ENCODE measurements at regions not wholly inside any gene's neighbourhood (a gene's known extent, or its start where the extent isn't known, plus 50 kb on each side); places are given as distances from the start of the nearest gene placed in this dataset.

DNA sequence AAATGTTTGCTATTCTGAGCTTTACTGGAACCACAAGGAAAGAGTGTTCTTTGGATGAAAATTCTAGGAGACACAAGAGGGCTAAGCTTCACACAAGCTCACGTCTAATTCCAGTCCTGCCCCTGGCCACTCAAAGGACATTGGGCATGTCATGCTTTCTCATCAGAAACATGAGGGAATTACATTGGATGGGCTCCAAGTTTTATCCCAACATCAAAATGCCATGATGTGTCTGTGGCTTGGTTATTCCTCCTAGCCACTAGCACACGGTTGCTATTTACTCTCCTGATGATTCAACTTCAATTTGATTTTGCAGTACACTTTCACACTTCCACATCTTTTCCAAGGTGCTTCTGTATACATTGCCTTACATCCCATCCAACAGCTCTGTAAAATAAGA, 149.6 kb upstream of the FAM9B start:
- TF ChIP-seq, protein P1, sequence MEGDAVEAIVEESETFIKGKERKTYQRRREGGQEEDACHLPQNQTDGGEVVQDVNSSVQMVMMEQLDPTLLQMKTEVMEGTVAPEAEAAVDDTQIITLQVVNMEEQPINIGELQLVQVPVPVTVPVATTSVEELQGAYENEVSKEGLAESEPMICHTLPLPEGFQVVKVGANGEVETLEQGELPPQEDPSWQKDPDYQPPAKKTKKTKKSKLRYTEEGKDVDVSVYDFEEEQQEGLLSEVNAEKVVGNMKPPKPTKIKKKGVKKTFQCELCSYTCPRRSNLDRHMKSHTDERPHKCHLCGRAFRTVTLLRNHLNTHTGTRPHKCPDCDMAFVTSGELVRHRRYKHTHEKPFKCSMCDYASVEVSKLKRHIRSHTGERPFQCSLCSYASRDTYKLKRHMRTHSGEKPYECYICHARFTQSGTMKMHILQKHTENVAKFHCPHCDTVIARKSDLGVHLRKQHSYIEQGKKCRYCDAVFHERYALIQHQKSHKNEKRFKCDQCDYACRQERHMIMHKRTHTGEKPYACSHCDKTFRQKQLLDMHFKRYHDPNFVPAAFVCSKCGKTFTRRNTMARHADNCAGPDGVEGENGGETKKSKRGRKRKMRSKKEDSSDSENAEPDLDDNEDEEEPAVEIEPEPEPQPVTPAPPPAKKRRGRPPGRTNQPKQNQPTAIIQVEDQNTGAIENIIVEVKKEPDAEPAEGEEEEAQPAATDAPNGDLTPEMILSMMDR (IDR thresholded peaks at IDR 0.05): no peak
- TF ChIP-seq POLR2A (IDR thresholded peaks at IDR 0.05) (no peak), EP300 (IDR thresholded peaks at IDR 0.05) (no peak)
